SW480 (cell line): ENCODE measurements at regions not wholly inside any gene's neighbourhood (a gene's known extent, or its start where the extent isn't known, plus 50 kb on each side); places are given as distances from the start of the nearest gene placed in this dataset.
"Not testable (repeated sequence)": the region's sequence is repeated elsewhere in the genome, so short reads cannot be mapped to it uniquely, and the experiment has no call there.

Experiments used
- DNase-seq: peaks from one replicate; pipeline ENCODE4 v3.0.0-alpha.2; 2016; ENCODE audit warnings: low spot score

DNA sequence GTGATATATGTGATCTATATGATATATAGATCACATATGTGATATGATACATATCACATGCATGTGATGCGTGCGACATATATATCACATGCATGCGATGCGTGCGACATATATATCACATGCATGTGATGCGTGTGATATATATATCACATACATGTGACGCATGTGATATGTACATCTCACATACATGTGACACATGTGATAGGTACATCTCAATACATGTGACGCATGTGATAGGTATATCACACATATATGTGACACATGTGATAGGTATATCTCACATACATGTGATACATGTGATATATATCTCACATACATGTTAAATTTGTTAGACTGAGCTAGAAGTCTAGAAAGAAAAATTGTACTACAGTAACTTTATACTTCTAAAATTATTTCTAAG is 1095.9 kb downstream of the EFNA5 start:
- no peak for DNase-seq

DNA sequence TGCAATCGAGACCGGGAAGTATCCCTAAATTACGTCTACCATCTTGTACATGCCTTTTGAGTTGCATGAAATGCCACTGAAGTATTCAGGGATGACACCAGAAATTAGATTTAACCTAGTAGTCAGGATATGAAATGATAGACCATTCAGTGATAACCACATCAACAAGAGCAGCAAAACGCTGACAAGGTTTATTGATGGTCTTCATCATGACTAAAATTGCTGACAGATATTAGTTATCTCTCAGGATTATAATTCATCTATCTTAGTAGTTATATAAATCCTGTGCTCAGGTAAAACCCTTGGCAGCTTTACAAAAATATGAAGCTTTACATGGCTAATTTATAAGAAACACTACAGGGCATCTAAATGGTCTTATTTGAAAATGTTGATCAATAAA is 1104.7 kb downstream of the EFNA5 start:
- DNase-seq = no peak

DNA sequence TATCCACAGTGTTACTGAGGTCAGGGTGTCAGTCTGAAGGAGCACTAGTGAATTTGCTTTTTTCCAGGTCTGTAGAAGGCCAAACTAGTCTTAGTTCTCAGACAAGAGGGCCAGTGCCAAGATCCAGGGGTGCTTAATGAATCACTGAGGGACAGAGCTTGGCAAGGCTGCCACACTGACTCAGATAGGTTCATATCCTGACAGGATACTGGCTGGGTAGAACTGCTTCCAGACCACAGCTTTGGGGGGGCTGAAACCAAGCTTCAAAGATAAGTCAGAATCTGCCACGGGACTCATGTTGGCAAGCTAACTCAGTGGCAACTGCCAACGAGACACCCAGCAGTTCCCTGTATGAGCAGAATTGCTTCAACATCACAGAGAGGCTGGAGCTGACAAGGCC is 1125.4 kb downstream of the EFNA5 start:
- DNase-seq = no peak

DNA sequence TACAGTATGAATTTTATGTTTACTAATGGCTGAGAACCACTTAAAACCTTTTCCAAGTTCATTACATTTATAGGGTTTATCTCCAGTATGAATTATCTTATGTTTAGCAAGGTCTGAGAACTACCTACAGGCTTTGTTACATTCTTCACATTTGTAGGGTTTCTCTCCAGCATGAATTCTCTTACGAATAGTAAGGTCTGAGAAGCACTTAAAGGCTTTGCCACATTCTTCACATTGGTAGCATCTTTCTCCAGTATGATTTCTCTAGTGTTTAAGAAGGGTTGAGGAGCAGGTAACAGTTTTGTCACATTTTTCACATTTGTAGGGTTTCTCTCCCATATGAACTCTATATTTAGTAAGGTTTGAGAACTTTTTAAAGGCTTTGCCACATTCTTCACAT is 1127.4 kb downstream of the EFNA5 start:
- no peak for DNase-seq

DNA sequence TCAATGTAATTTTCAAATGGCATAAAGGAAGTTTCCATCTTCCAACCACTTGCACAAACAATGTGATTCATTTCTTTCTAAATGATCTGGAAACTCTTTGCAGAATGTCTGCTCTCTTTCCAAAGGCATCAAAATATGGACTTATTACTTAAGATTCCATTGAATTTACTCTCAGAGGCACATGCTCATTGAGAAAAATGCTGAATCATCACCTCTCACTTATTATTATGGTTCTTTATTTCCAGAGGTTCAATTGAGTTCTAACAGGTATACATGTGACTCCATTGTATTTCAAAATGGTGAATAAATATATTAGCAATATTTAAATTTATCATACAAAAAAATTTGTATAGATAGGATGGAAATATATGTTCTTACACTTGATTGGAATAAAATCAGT is 1140.6 kb downstream of the EFNA5 start:
- no peak for DNase-seq

DNA sequence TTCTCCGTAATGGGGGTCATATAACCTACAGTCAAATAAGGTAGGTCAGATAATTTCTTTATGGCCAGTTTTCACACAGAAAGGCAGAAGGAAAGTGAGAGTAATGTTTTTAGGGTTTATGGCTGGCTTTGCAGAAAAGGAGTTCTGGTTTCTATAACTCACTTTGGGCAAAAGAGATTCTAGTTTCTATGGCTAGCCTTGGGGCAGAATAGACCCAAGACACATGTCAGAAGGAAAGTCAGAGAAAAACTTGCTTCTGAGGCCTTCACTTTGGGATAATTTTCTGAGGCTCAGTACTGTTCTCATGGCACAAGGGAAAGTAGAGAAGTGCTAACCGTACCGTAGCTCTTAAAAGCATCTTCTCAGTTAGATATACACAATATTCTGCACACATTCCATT is 1145.3 kb downstream of the EFNA5 start:
- DNase-seq = no peak

DNA sequence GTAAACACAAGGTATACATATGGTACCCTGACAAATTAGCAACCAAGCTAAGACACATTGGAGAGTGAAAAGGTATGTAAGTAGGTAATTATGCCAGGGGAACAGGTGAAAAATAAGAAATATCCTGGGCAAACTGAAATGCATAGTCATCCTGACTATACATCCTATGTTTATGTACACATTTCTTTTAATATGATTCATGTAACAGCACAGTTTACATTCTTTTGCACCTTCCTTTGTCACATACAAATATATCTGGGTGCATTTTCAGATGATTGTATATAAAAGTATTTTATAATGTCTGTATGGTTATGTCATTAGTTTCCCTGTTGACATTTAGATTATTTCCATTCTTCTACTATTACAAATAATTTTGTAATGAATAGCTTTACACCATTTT is 1146.9 kb downstream of the EFNA5 start:
- DNase-seq = no peak

DNA sequence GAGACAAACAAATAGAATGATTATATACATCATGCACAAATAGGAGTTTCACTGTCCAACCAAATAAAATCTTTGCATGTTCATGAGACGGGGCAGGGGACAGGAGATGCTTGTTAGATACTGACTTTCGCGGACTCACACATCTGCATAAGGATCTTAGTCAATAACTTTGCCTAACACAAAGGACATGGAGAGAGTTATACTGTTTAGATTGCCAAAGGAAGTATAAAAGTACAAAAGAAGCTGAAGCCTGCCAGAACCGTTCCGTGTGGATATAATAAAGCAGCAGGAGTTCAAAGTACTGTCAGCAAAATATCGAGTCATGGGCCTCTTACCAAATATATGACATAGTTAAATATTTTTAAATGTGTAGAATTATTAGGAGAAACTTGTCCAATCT is 1148.4 kb downstream of the EFNA5 start:
- no peak for DNase-seq

DNA sequence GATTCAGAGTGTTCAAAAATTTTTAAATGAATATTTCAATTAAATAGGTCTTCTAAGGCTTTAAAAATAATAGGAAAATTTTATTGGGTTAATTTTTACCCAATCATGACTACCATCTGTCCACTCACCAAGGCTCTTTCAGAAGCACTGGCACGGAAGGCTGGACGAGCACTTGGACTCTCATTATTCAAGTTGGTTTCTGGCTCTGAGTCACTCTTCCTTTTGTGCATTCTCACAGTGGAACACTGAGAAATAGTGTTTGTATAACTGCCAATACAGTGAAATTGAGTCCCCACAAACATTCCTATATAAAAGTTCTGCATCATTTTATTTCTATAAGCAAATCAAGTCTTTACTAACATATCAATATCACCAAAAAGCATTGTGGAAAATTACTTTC is 1149.0 kb downstream of the EFNA5 start:
- DNase-seq = no peak

DNA sequence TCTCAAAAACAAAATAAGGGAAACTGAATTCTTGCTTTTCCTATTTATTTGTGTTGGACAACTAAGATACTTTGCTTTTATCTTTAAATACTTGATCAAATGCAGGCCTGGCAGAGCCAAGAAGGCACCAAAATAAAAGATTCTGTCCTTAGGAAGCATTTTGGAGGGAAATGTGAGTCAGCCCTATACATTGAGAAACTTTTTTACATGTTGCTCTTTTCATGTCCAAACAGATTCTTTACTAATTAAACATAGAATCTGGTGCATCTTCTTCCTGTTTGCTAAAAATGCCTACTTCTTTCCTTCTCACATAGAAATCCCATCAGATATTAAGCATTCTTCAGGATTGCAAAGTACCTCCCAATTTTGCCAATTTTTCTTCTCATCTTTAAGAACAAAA is 1160.4 kb downstream of the EFNA5 start:
- no peak for DNase-seq

DNA sequence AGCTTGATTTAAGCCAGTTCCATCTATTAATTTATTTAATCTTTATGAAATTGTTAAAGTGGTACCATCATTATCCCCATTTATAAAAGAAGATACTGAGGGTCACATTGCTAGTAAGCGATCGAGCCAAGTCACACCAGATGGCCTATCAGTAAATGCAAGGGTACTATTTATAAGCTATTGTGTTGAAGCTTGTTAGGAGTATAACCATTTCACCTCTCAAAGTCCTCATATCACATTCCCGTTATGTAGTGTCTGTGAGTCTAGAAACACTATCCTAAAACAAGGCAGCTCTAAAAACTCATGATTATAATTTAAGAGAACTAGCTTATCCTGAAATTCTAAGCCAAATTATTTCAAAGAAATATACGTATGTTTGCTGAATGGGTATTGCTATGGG is 1161.8 kb downstream of the EFNA5 start:
- no peak for DNase-seq

DNA sequence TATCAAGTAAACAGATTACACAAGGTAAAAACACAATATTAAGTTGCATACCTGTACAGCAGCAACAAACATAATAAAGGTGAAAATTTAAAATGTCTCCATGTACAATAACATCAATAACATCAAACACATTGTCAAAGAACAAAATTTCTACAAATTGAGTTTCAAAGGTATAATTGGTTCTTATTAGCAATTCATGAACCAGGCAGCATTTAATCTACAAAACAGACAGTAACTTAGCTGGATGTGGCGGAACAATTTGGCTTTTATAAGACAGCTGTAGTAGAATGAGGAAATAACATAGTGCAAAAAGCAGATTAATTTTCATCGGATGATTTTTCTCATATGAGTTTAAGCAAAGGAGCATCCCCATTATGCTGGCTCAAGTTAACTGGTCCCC is 1176.8 kb downstream of the EFNA5 start:
- no peak for DNase-seq

DNA sequence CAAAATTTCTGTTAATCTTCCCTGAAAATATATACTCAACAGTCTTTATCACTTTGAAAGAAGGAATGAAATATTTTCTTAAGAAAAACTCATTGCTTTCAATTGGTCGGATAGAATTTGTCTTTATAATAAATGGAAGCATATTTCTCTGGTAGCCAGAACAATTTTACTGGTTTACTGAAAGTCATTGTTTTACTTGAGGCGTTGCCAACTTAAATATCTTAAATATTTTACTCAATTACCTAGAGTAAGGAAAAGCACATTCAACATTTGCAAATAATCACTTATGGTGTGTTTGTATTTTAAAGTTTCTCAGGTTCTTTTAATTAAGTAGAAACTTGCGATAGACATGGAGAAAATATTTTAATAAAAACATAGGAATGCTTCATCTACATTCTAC is 1181.7 kb downstream of the EFNA5 start:
- no peak for DNase-seq

DNA sequence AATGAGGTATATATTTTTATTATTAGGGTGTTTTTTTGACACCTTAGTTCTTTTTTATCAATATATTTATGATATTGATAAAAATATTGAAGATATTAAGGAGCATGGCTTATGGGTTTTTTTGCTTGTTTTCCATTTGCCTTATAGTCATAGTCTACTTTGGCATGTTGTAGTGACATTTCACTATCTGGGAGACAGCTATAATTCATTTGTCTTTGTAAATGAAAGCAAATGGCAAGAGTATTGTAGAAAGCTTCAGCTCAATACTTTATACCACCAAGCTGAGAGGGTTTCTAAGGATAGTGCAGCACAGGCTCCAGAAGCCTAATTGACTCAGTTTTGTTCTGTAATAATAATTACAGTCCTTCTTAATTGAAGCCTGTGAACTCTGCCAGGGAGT is 1182.3 kb downstream of the EFNA5 start:
- no peak for DNase-seq

DNA sequence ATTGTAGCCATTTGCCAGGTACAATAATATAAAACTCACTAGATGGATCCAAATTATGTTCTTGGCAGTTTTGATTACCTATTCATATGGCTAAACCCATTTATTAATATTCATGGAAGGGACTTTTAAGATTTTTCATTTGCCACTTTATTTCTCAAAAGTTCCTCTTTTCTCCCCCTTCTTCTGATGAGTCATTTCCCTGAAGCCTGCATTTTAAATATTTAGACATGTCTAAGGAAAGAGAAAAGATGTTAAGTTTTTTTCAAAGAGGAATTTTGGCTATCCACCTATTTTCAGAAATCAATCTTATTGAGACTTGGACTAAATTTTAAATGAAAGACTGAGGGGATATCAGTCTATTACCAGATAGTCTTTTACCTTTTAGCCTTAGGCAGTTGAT is 1189.4 kb downstream of the EFNA5 start:
- DNase-seq = no peak

DNA sequence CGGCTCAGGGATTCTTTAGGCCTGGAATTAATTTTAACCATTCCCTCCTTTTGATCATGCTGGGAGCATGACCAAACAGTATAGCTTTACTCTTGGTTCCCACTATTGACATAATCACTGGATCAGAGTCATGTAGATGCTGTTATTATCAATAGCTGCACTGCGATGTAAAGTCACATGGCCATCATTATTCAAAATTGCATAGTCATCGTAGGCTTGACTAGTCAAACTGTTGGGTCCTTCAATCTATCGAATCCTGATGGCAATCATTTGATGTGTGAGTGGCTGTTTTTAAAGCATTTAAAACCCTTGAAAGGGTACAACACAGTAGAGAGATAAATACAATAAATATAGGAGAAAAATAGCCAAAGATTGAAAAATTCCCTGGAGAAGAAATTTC is 1194.1 kb downstream of the EFNA5 start:
- no peak for DNase-seq

DNA sequence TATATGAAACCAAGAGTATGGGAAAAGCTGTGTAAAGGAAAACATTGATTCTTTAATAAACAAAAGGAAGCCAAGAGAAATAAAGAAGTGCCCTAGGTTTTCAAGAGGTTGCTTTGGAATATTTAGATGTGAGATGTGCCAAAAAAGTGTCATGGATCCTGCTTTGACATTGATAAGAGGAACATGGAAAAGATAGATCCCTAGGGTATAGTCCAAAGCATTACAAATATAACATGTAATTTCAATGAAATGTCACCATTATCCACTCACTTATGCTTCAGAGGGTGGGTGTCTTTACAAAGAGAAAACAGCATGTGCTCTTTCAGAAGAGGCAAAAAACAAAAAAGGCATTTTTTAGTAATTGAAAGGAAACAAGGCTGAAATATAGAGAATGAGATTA is 1196.7 kb downstream of the EFNA5 start:
- DNase-seq = no peak

DNA sequence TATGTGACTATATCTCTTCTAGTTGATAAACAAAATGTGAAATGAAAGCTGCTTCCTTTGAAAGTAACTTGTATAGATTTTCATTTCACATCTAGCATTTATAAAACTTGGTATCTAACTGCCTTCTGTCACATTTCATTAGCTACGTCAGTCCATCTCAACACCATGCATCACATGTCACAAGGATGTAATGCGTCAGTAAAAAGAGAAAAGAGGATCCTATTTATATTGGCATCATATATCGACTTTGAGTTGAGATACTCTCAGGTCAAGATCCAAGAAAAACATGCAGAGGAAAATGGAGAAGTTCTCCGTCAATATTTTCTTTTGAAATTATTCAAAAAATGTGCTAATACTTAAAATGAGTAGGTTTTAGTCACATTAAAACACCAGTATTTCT is 1211.2 kb downstream of the EFNA5 start:
- no peak for DNase-seq

DNA sequence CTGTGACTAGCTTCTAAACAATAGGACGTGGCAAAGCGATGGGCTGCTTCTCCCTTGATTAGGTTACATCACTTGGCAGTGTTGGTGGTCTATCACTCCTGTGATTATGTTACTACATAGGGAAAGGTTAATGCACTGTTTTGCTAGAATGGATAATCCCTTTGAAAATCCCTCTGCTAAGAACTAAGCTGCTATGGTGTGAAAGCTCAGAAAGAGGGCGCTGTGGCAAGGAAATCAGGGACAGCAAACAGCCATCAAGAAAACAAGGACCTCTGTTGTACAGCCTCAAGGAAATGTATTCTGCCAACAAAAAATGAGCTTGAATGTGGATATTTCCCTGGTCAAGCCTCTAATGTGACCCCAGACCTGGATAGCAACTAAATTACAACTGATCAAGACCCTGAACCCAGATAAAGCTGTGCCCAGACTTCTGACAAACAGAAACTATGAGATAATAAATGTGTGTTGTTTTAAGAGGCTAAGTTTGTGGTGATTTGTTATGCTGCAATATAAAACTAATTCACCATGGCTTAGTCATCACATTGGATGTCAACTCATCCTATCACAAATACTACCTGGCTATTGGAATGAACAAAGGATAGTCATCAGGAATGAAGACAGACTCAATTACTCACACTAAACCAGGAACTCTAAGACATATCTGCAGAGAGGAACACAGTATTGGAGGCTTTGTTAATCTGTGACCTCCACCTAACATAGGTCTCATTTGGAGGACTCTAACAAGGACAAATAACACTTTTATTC is 1215.9 kb downstream of the EFNA5 start:
- DNase-seq = no peak

DNA sequence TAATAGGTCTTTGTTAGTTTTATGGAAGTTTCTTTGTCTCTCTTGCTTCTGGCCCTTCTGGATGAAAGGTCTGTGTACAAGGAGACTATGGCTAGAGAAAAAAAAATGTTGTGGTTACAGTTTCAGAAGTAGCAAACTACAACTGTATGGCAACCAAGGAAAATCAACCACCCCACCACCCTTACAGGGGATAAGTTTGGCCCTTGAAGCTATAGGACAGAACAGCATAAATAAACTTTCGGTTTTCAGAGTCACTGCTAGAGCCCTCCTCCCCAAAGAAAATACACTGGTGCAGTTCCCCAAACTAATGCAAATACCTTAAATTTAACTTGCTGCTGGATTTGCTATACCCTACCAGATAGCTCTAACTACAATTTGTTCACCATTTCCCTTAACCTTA is 1216.7 kb downstream of the EFNA5 start:
- DNase-seq = no peak

DNA sequence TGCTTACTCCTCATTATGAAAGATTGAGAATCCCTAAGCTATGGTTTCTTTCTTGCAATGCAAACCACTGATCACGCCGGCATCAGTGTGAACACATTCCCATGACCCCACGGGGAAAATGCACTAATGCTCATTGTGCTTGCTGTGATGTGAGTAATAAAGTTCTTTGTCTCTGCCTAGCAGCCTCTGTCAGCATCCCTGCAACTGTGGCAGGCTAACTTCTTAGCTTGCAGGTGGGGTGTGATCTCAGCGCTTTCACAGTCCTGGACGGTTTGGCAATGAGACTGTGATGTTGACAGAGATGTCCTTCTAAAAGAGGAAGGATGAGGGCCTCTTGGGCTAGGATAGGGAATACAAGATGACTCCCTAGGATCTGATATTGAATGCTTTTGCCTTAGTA is 1218.7 kb downstream of the EFNA5 start:
- no peak for DNase-seq

DNA sequence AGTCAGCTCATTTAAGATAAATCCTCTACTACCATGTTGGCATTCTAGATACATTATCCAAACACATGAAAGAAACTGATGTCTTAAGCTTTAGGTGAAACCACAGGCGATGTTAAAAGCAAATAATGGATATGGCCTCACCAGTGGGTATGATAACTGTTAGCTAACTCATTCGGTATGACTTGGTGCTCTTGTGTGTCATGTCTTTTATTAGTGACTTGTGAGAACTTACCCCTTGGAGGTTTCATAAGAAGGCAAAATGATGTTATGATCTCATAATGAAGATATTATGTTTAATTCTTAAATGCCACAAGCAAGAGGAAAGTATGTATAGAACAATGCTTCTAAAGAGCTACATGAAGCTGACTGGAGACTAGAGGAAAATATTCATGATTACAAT is 1227.0 kb downstream of the EFNA5 start:
- DNase-seq = no peak

DNA sequence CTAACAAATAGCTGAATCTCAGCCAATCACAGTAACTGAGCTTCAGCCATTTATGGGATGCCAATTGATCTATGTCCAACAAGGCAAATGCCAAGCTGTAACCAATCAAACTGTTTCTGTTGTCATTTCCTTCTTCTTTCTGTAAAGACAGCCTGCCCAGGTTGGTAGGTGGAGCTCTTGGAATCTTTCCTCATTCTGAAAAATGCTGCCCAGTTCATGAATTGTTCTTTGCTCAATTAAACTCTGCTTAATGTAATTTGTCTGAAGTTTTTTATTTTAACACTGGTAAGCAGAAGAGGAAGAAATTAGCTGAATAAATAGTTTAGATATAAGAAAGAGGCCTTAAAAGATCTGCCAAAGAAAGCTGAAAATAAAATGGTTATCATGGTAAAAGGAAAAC is 1235.6 kb downstream of the EFNA5 start:
- DNase-seq = no peak

DNA sequence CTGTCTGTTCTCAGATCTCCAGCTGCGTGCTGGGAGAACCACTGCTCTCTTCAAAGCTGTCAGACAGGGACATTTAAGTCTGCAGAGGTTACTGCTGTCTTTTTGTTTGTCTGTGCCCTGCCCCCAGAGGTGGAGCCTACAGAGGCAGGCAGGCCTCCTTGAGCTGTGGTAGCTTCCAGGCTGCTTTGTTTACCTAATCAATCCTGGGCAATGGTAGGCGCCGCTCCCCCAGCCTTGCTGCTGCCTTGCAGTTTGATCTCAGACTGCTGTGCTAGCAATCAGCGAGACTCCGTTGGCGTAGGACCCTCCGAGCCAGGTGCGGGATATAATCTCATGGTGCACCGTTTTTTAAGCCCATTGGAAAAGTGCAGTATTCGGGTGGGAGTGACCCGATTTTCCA is 1240.0 kb downstream of the EFNA5 start:
- not testable (repeated sequence) for DNase-seq
